Fibroblast of lung (primary cell): ENCODE measurements at regions not wholly inside any gene's neighbourhood (a gene's known extent, or its start where the extent isn't known, plus 50 kb on each side); places are given as distances from the start of the nearest gene placed in this dataset.

ENCODE experiments used
- EZH2 ChIP-seq: IDR thresholded peaks from 2 replicates; pipeline ENCODE4 v1.5.1; 2012; ENCODE audit warnings: low read length, control low read depth, mild to moderate bottlenecking; ENCODE audit errors: missing control alignments
- TF ChIP-seq, protein P1 (sequence below), 2 donors: IDR thresholded peaks in 1 of 2; conservative IDR thresholded peaks in 1 of 2; 1 replicate in 1 of 2; 2 replicates in 1 of 2; pipeline ENCODE4 v1.5.1; 2011 to 2012; ENCODE audit warnings: low read length in 2 of 2, control low read depth in 1 of 2, inconsistent platforms in 1 of 2, low read depth in 1 of 2, mild to moderate bottlenecking in 1 of 2

- TF ChIP-seq, protein P1, sequence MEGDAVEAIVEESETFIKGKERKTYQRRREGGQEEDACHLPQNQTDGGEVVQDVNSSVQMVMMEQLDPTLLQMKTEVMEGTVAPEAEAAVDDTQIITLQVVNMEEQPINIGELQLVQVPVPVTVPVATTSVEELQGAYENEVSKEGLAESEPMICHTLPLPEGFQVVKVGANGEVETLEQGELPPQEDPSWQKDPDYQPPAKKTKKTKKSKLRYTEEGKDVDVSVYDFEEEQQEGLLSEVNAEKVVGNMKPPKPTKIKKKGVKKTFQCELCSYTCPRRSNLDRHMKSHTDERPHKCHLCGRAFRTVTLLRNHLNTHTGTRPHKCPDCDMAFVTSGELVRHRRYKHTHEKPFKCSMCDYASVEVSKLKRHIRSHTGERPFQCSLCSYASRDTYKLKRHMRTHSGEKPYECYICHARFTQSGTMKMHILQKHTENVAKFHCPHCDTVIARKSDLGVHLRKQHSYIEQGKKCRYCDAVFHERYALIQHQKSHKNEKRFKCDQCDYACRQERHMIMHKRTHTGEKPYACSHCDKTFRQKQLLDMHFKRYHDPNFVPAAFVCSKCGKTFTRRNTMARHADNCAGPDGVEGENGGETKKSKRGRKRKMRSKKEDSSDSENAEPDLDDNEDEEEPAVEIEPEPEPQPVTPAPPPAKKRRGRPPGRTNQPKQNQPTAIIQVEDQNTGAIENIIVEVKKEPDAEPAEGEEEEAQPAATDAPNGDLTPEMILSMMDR (conservative IDR thresholded peaks at IDR 0.05 in 1 of 2, IDR thresholded peaks at IDR 0.05 in 1 of 2; ENCODE audit: low read depth in 1 of 2, low read length in 2 of 2) = no peak
- no peak for TF ChIP-seq EZH2
Observed at GRCh38 chr5:116640236-116640635, 65.6 kb upstream of the SEMA6A start.
